ENCODE measurements at regions not wholly inside any gene's neighbourhood (a gene's known extent, or its start where the extent isn't known, plus 50 kb on each side); places are given as distances from the start of the nearest gene placed in this dataset.

DNA sequence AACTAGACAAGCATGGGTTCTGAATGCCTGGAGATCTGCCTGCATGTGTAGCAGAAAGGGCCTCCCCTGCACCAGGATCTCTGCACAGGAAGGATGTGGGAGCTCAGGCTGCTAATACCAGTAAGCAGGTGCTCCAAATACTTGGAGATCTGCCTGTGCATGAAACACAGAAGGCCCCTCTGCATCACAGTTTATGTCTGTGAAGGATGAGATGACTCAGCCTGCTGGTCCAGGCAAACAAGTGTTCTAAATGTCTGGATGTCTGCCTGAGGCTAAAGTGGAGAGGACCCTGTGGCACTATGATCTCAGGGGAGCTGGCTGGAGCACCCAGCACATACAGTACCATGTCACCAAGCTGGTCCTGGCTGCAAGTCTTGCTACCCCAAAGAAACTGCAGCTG is 678.8 kb downstream of the MCTP2 start:
- Histone ChIP-seq H3K79me2 (ENCODE audit: insufficient read depth, low read length) (no peaks in the 10 kb centered on the region), H3K27me3 (ENCODE audit: insufficient read depth, low read length, poor library complexity, severe bottlenecking) (no peaks in the 10 kb centered on the region), H3K4me1 (ENCODE audit: insufficient read depth, low read length, poor library complexity, severe bottlenecking) (no peaks in the 10 kb centered on the region), H3K9me2 (replicated peaks; ENCODE audit: low read depth, low read length) (no peaks in the 10 kb centered on the region), H2AFZ (ENCODE audit: low read length) (no peak overlapping the region), H3K4me2 (ENCODE audit: low read depth, low read length, poor library complexity, severe bottlenecking) (no peak overlapping the region), H3K9me3 (ENCODE audit: insufficient read depth, low read depth, low read length) (no peaks in the 10 kb centered on the region), H3K36me3 (ENCODE audit: insufficient read depth, low read length) (no peaks in the 10 kb centered on the region), H4K20me1 (ENCODE audit: insufficient read depth, low read length, poor library complexity, severe bottlenecking) (no peaks in the 10 kb centered on the region), H3K4me3 (ENCODE audit: low read length, poor library complexity, severe bottlenecking) (no peak overlapping the region), H3F3A (ENCODE audit: low read depth) (no peaks in the 10 kb centered on the region), H3K9ac (ENCODE audit: low read depth, low read length, poor library complexity, severe bottlenecking) (no peak overlapping the region)
- TF ChIP-seq CTCF (conservative IDR thresholded peaks at IDR 0.05; ENCODE audit: low read length) (no peak), EZH2phosphoT487 (IDR thresholded peaks at IDR 0.05; ENCODE audit: borderline replicate concordance) (no peak)

- H3K79me2 ChIP-seq (ENCODE audit: insufficient read depth, low read length), result no peaks in the 10 kb centered on the region
- no peaks in the 10 kb centered on the region for H3K36me3 ChIP-seq (ENCODE audit: insufficient read depth, low read length)
- no peak overlapping the region for H3K4me2 ChIP-seq (ENCODE audit: low read depth, low read length, poor library complexity, severe bottlenecking)
- H2AFZ ChIP-seq (ENCODE audit: low read length), result no peak overlapping the region
- no peaks in the 10 kb centered on the region for H4K20me1 ChIP-seq (ENCODE audit: insufficient read depth, low read length, poor library complexity, severe bottlenecking)
- H3K9ac ChIP-seq (ENCODE audit: low read depth, low read length, poor library complexity, severe bottlenecking), result no peak overlapping the region
- H3K4me1 ChIP-seq (ENCODE audit: insufficient read depth, low read length, poor library complexity, severe bottlenecking), result no peaks in the 10 kb centered on the region
- no peak overlapping the region for H3K4me3 ChIP-seq (ENCODE audit: low read length, poor library complexity, severe bottlenecking)
- no peaks in the 10 kb centered on the region for H3F3A ChIP-seq (ENCODE audit: low read depth)
- H3K27me3 ChIP-seq (ENCODE audit: insufficient read depth, low read length, poor library complexity, severe bottlenecking), result no peaks in the 10 kb centered on the region
- no peaks in the 10 kb centered on the region for H3K9me2 ChIP-seq (replicated peaks; ENCODE audit: low read depth, low read length)
- H3K9me3 ChIP-seq (ENCODE audit: insufficient read depth, low read depth, low read length), result no peaks in the 10 kb centered on the region
- TF ChIP-seq EZH2phosphoT487 (IDR thresholded peaks at IDR 0.05; ENCODE audit: borderline replicate concordance) (no peak), CTCF (conservative IDR thresholded peaks at IDR 0.05; ENCODE audit: low read length) (no peak)
These were observed 681.4 kb downstream of the MCTP2 start for GRCh38 chr15:94912760-94913159.

DNA sequence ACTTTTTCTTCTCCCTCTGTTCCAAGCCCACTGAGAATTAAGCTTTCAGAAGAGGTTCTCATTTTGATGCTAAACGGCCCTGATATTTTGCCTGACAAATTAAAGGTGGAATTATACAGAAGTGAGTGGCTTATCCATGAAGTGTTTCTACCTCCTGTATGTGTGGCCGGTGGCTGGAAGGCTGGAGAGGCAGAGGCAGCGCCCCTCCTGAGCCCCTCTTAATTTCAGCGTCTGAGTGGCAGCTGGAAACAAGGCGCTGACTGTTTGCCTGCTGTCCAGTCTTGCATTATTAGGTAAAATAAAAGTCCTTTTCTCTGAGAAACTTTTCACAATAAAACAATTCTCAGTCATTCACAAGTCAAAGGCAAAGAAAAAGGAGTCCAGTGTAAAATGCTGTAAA is 685.7 kb downstream of the MCTP2 start:
- Histone ChIP-seq H3F3A (ENCODE audit: low read depth) (no peaks in the 10 kb centered on the region), H4K20me1 (ENCODE audit: insufficient read depth, low read length, poor library complexity, severe bottlenecking) (no peaks in the 10 kb centered on the region), H3K4me2 (ENCODE audit: low read depth, low read length, poor library complexity, severe bottlenecking) (no peak overlapping the region), H3K4me1 (ENCODE audit: insufficient read depth, low read length, poor library complexity, severe bottlenecking) (no peaks in the 10 kb centered on the region), H3K27me3 (ENCODE audit: insufficient read depth, low read length, poor library complexity, severe bottlenecking) (no peaks in the 10 kb centered on the region), H3K9me2 (replicated peaks; ENCODE audit: low read depth, low read length) (no peaks in the 10 kb centered on the region), H3K79me2 (ENCODE audit: insufficient read depth, low read length) (no peaks in the 10 kb centered on the region), H3K9ac (ENCODE audit: low read depth, low read length, poor library complexity, severe bottlenecking) (no peak overlapping the region), H3K36me3 (ENCODE audit: insufficient read depth, low read length) (no peaks in the 10 kb centered on the region), H2AFZ (ENCODE audit: low read length) (no peak overlapping the region), H3K4me3 (ENCODE audit: low read length, poor library complexity, severe bottlenecking) (no peak overlapping the region), H3K9me3 (ENCODE audit: insufficient read depth, low read depth, low read length) (no peaks in the 10 kb centered on the region)
- TF ChIP-seq EZH2phosphoT487 (IDR thresholded peaks at IDR 0.05; ENCODE audit: borderline replicate concordance), result no peak
- no peak for TF ChIP-seq CTCF (conservative IDR thresholded peaks at IDR 0.05; ENCODE audit: low read length)
